ENCODE measurements at regions not wholly inside any gene's neighbourhood (a gene's known extent, or its start where the extent isn't known, plus 50 kb on each side); places are given as distances from the start of the nearest gene placed in this dataset.
"Not testable (repeated sequence)": the region's sequence is repeated elsewhere in the genome, so short reads cannot be mapped to it uniquely, and the experiment has no call there.

- TF ChIP-seq, protein P1, sequence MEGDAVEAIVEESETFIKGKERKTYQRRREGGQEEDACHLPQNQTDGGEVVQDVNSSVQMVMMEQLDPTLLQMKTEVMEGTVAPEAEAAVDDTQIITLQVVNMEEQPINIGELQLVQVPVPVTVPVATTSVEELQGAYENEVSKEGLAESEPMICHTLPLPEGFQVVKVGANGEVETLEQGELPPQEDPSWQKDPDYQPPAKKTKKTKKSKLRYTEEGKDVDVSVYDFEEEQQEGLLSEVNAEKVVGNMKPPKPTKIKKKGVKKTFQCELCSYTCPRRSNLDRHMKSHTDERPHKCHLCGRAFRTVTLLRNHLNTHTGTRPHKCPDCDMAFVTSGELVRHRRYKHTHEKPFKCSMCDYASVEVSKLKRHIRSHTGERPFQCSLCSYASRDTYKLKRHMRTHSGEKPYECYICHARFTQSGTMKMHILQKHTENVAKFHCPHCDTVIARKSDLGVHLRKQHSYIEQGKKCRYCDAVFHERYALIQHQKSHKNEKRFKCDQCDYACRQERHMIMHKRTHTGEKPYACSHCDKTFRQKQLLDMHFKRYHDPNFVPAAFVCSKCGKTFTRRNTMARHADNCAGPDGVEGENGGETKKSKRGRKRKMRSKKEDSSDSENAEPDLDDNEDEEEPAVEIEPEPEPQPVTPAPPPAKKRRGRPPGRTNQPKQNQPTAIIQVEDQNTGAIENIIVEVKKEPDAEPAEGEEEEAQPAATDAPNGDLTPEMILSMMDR (IDR thresholded peaks at IDR 0.05; ENCODE audit: borderline replicate concordance), result no peak
- intact Hi-C loops (cut with micrococcal nuclease), result loop anchor here (10.0 kb wide), 1 partner anchor 129 kb away; no protein-coding TSS in a partner anchor
- Histone ChIP-seq H3K27me3 (ENCODE audit: low read depth) (no peaks in the 10 kb centered on the region), H3K36me3 (no peaks in the 10 kb centered on the region), H3K9me3 (replicated peaks) (no peaks in the 10 kb centered on the region), H3K27ac (replicated peaks) (no peak overlapping the region), H3K4me3 (no peak overlapping the region), H3K4me1 (peaks cover 9% of the 10 kb centered on the region)
- DNase-seq, result no peak
Observed at GRCh38 chr5:157944077-157944633, 85.2 kb upstream of the CLINT1 start.

DNA sequence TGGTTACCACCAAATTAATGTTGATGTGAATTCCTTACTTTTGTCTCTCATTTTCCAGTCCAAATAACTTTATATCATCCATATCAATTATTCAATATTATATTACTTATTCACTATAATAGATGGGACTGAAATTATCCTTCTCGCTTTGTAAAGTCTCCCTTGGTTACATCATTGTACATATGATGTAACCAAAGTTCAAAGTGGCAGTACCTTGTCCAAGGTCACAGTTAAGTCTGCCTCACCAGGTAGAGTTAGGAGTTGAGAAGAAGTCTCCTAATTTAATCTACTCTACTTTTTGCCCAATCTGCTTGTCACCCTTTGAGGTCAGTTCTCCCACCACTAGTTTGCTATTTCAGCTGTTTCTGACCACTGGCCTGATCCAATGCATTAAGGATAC lies 83.7 kb upstream of the CLINT1 start:
- H3K27me3 ChIP-seq (ENCODE audit: low read depth), result no peaks in the 10 kb centered on the region
- no peak overlapping the region for H3K4me3 ChIP-seq
- DNase-seq, result no peak
- TF ChIP-seq, protein P1 (IDR thresholded peaks at IDR 0.05; ENCODE audit: borderline replicate concordance), result no peak
- intact Hi-C loops (cut with micrococcal nuclease), result loop anchor here (10.0 kb wide), 1 partner anchor 128 kb away; no protein-coding TSS in a partner anchor
- H3K9me3 ChIP-seq (replicated peaks), result no peaks in the 10 kb centered on the region
- H3K27ac ChIP-seq (replicated peaks), result no peak overlapping the region
- no peaks in the 10 kb centered on the region for H3K4me1 ChIP-seq
- no peaks in the 10 kb centered on the region for H3K36me3 ChIP-seq

- no peaks in the 10 kb centered on the region for H3K4me1 ChIP-seq
- TF ChIP-seq, protein P1 (IDR thresholded peaks at IDR 0.05; ENCODE audit: borderline replicate concordance), result no peak
- H3K27ac ChIP-seq (replicated peaks), result no peak overlapping the region
- no peaks in the 10 kb centered on the region for H3K36me3 ChIP-seq
- intact Hi-C loops (cut with micrococcal nuclease), result loop anchor here (10.0 kb wide), 1 partner anchor 127 kb away; no protein-coding TSS in a partner anchor
- no peak for DNase-seq
- no peaks in the 10 kb centered on the region for H3K9me3 ChIP-seq (replicated peaks)
- H3K4me3 ChIP-seq, result no peak overlapping the region
- H3K27me3 ChIP-seq (ENCODE audit: low read depth), result no peaks in the 10 kb centered on the region
Observed at GRCh38 chr5:157941616-157942015, 82.7 kb upstream of the CLINT1 start.

DNA sequence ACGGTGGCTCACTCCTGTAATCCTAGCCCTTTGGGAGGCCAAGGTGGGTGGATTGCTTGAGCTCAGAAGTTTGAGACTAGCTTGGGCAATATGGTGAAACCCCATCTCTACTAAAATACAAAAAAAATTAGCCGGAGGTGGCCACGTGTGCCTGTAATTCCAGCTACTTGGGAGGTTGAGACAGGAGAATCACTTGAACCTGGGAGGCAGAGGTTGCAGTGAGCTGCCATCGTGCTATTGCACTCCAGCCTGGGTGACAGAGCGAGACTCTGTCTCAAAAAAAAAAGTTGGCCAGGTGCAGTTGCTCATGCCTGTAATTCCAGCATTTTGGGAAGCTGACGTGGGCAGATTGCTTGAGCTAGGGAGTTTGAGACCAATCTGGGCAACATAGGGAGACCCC lies 79.2 kb upstream of the CLINT1 start:
- H3K4me3 ChIP-seq; H3K4me1 ChIP-seq; H3K36me3 ChIP-seq; H3K27me3 ChIP-seq (ENCODE audit: low read depth); DNase-seq; H3K27ac ChIP-seq (replicated peaks); intact Hi-C loops (cut with micrococcal nuclease): not testable (repeated sequence)
- peaks cover 14% of the 10 kb centered on the region for H3K9me3 ChIP-seq (replicated peaks)

GRCh38 chr5:157936776-157937501 lies 78.0 kb upstream of the CLINT1 start:
- intact Hi-C loops (cut with micrococcal nuclease); H3K36me3 ChIP-seq; H3K4me1 ChIP-seq; H3K27me3 ChIP-seq (ENCODE audit: low read depth); H3K4me3 ChIP-seq; H3K27ac ChIP-seq (replicated peaks); DNase-seq: not testable (repeated sequence)
- H3K9me3 ChIP-seq (replicated peaks), result peaks cover 14% of the 10 kb centered on the region

DNA sequence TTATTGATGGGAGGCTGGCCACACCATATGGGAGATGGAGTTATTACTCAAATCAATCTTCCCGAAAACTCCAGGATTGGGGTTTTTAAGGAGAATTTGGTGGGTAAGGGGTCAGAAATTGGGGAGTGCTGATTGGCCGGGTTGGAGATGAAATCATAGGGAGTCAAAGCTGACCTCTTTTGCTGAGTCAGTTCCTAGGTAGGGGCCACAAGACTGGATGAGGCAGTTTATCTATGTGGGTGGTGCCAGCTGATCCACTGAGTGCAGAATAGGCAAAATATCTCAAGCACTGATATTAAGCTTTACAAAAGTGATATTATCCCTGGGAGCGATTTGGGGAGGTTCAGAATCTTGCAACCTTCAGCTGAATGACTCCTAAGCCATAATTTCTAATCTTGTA lies 75.7 kb upstream of the CLINT1 start:
- H3K27me3 ChIP-seq (ENCODE audit: low read depth), result no peaks in the 10 kb centered on the region

More for the DNA sequence above, 75.7 kb upstream of the CLINT1 start:
- TF ChIP-seq, protein P1 (IDR thresholded peaks at IDR 0.05; ENCODE audit: borderline replicate concordance), result no peak
- peaks cover 14% of the 10 kb centered on the region for H3K9me3 ChIP-seq (replicated peaks)
- H3K4me1 ChIP-seq, result peaks cover 10% of the 10 kb centered on the region
- intact Hi-C loops (cut with micrococcal nuclease), result no loop called here
- H3K27ac ChIP-seq (replicated peaks), result no peak overlapping the region
- no peaks in the 10 kb centered on the region for H3K36me3 ChIP-seq
- DNase-seq, result no peak
- no peak overlapping the region for H3K4me3 ChIP-seq

Measured in left ventricle myocardium inferior (tissue), 1 donor.